GM12892 (cell line): ENCODE measurements at regions not wholly inside any gene's neighbourhood (a gene's known extent, or its start where the extent isn't known, plus 50 kb on each side); places are given as distances from the start of the nearest gene placed in this dataset.

Experiments
- POLR2A ChIP-seq: IDR thresholded peaks from 2 replicates; pipeline ENCODE4 v1.6.1; 2011; ENCODE audit warnings: low read depth, low read length, control low read depth
- TAF1 ChIP-seq: IDR thresholded peaks from 2 replicates; pipeline ENCODE4 v1.6.1; 2011; ENCODE audit warnings: low read depth, mild to moderate bottlenecking, control low read depth, low read length, borderline replicate concordance

DNA sequence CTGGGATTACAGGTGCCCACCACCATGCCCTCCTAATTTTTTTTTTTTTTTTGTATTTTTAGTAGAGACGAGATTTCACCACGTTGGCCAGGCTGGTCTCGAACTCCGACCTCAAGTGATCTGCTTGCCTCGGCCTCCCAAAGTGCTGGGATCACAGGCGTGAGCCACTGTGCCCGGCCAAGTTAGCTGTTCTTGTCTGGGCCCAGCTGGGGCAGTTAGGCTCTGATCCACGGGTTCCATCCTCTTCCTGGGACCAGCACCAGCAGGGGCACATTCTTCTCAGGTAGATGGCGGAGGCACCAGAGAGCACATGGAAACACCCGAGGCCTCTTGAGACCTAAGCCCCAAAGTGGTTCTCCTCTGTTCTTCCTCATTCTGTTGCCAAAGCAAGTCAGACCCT is 281.6 kb downstream of the PBX3 start:
- TF ChIP-seq TAF1 (no peak), POLR2A (no peak)
